ENCODE measurements at regions not wholly inside any gene's neighbourhood (a gene's known extent, or its start where the extent isn't known, plus 50 kb on each side); places are given as distances from the start of the nearest gene placed in this dataset.

GRCh38 chr16:65224471-65224870, 102.6 kb upstream of the CDH11 start:
- no peak for DNase-seq (ENCODE audit: low read depth in 2 of 2)

GRCh38 chr16:65223335-65223734, 101.5 kb upstream of the CDH11 start:
- DNase-seq (ENCODE audit: low read depth in 2 of 2), result no peak

- DNase-seq (ENCODE audit: low read depth in 2 of 2), result no peak
Observed at GRCh38 chr16:65222536-65222935, 100.7 kb upstream of the CDH11 start.

GRCh38 chr16:65222049-65222448, 100.2 kb upstream of the CDH11 start:
- DNase-seq (ENCODE audit: low read depth in 2 of 2), result no peak

GRCh38 chr16:65219786-65220185, 97.9 kb upstream of the CDH11 start:
- DNase-seq (ENCODE audit: low read depth in 2 of 2), result no peak

- no peak for DNase-seq (ENCODE audit: low read depth in 2 of 2)
Observed at GRCh38 chr16:65218348-65218747, 96.5 kb upstream of the CDH11 start.

- DNase-seq (ENCODE audit: low read depth in 2 of 2), result no peak
Observed at GRCh38 chr16:65213866-65214595, 92.2 kb upstream of the CDH11 start.

- DNase-seq (ENCODE audit: low read depth in 2 of 2), result no peak
Observed at GRCh38 chr16:65212791-65213190, 90.9 kb upstream of the CDH11 start.

- DNase-seq (ENCODE audit: low read depth in 2 of 2), result no peak
Observed at GRCh38 chr16:65212240-65212639, 90.4 kb upstream of the CDH11 start.

- DNase-seq (ENCODE audit: low read depth in 2 of 2), result no peak
Observed at GRCh38 chr16:65202461-65202860, 80.6 kb upstream of the CDH11 start.

GRCh38 chr16:65201511-65201910, 79.6 kb upstream of the CDH11 start:
- DNase-seq (ENCODE audit: low read depth in 2 of 2), result no peak

GRCh38 chr16:65200857-65201256, 79.0 kb upstream of the CDH11 start:
- no peak for DNase-seq (ENCODE audit: low read depth in 2 of 2)

GRCh38 chr16:65200156-65200773, 78.4 kb upstream of the CDH11 start:
- DNase-seq (ENCODE audit: low read depth in 2 of 2), result no peak

- DNase-seq (ENCODE audit: low read depth in 2 of 2), result no peak
Observed at GRCh38 chr16:65196420-65197075, 74.7 kb upstream of the CDH11 start.

- no peak for DNase-seq (ENCODE audit: low read depth in 2 of 2)
Observed at GRCh38 chr16:65195998-65196397, 74.1 kb upstream of the CDH11 start.

- DNase-seq (ENCODE audit: low read depth in 2 of 2), result no peak
Observed at GRCh38 chr16:65185241-65185778, 63.4 kb upstream of the CDH11 start.

- DNase-seq (ENCODE audit: low read depth in 2 of 2), result no peak
Observed at GRCh38 chr16:65181071-65181561, 59.3 kb upstream of the CDH11 start.

- DNase-seq (ENCODE audit: low read depth in 2 of 2), result no peak
Observed at GRCh38 chr16:65178151-65178550, 56.3 kb upstream of the CDH11 start.

GRCh38 chr16:65176603-65177002, 54.7 kb upstream of the CDH11 start:
- no peak for DNase-seq (ENCODE audit: low read depth in 2 of 2)

- no peak for DNase-seq (ENCODE audit: low read depth in 2 of 2)
Observed at GRCh38 chr16:65172356-65172755, 50.5 kb upstream of the CDH11 start.

All from stimulated activated CD8-positive, alpha-beta memory T cell treated with anti-CD3 and anti-CD28 coated beads, Interleukin-2, amount 100 ng/mL, for 1 hour (primary cell).